ENCODE measurements at regions not wholly inside any gene's neighbourhood (a gene's known extent, or its start where the extent isn't known, plus 50 kb on each side); places are given as distances from the start of the nearest gene placed in this dataset.
A peak's percentile ranks its signal among the peaks of the same experiment; 100 is the strongest.
"Not testable (repeated sequence)": the region's sequence is repeated elsewhere in the genome, so short reads cannot be mapped to it uniquely, and the experiment has no call there.

DNA sequence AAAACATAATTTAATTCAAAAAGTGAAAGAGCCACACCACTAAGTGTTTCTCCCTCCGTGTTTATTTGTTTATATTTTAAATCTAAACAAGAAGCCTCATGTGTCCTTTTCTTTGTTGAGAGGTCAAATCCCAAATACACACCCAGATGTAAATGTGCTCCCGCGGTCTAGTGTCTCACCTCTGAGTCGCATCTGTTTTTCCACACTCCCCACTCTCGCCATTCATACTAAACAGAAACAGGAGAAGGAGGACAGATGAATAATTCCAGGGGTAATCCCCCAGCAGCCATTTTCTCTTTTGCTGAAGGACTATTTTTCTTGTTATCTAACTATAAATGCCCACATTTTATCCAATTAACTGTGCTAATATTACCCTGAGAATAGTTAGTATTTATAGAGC is 361.6 kb upstream of the RIOK2 start:
- peak; percentile 51 for DNase-seq (ENCODE audit: low read depth)

DNA sequence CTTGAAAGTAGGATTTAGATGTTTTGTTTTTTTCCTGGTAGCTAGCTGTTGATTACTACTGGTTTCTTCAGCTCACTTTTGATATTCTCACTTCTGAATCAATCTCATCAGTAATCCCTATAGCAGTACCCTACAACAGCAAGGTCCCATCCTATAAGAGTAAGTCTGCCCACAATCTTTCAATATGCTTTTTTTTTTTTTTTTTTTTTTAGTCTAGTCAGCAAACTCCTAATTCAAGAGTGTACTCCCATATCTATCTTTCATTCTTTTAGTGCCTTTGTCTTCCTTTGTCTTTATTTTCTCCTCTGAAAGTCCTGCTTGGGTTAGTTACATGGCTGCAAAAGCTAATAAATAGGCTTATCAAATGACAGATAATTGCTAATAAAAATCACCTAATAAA is 362.4 kb upstream of the RIOK2 start:
- DNase-seq (ENCODE audit: low read depth): no peak

DNA sequence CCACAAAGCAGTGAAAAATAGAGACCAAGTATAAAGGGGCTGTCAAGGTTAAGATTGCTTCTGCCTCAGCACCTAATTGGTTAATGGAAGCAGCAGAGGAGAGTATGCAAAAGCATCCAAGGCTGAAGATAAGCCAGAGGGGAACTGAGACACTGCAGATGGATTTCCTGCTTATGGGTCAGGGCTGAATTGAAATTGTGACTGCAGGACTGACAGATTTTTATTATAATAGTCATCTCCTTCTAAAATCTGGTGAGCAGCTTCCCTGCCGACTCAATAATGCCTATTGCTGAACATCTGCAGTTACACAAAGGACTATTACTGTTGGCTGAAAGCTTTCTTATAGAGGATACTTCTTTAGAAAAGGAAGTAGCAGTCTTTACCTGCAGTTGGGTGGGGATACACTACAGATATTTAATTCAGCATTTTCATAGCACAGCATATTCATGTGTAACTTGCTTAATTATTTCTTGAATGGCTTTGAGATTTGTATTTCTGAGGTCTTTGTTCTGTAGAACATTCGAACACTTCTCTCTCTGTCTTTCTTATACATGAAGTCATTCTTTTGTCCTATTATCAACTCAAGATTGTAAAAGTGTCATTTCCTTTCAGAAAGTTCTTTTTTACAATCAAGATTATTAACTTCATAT is 363.0 kb upstream of the RIOK2 start:
- DNase-seq (ENCODE audit: low read depth): peak; percentile 56

DNA sequence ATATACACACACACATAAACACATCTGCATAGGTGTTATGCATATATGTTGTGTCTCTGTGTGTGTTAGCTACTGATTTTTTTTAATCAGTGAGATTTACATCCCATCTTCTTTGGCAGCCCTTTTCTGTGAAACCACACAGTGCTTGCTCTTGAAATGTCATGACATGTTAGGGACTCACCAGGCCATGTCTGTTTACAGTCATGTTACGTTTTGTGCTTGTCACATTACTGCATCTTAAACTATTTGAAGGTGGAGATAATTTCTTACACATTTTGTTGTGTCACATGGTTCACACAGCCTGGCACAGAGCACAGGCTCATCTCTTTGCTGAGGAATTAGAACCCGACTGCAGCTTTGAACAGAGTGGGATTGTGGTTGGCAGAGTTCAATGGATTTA is 364.4 kb upstream of the RIOK2 start:
- DNase-seq (ENCODE audit: low read depth): no peak

DNA sequence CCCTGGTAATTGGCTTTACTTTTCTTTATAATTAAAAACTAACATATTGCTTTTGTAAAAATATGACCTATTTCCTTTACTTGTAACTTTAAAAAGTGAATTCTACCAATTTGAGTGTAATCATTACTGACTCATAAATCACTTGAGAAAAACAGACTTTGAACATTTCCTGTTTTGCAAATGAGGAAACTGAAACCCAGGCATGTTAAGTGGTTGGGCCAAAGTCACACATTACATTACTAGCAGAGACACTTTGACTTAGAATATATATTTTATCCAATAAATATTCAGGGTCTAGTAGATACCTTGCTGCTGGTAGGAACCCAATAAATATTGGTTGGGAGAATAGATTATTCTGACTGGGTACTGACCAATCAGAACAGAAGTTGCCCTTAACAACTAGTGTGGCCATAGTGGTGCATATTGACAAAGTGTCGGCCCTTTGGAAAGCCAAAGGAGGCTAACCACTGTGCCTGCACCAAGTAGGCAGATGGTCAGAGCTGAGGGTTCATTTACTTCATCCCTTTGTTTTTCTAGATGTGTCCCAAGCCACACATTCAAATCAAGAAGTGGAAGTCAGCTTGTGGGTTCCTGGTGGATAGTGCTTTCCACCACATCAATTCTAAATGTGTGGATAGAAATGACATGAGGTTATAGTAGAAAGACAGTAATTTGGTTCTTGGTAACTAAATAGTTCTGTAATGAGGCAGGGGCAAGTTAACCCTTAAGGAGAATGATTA is 365.1 kb upstream of the RIOK2 start:
- peak; percentile 31 for DNase-seq (ENCODE audit: low read depth)

DNA sequence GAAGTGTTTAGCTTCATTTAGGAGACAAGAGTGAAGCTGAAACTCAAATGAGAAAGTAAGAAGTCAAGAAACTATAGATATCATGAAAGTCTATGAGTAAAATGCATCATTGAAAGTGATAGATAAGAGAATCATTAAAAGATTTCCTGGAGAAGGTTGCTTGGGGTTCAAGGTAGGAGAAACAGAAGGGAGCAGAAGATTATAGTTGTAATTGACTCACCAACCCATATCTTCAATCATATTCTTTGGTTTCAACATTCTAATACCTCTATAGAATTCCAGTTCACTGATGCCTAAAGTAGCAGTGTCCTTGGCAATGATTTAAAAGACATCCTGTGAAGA is 365.7 kb upstream of the RIOK2 start:
- DNase-seq (ENCODE audit: low read depth): no peak

DNA sequence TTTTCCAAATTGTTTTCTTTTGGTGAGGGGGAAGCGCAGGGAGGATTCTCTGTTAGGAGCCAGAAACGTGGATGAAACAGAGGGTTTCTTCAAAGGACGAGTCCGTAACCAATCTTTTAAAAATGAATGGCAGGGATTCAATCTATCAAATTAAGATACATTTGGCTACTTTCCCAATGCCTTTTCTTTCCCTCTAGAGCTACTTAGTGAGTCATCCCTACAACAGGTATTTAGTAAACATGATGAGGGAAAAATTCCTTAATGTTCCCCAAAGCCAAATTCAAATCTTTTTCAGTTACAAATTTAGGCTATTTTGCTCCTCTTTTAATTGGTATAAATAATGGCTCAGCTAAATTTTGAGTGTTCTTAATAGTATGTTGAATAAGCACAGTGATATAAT is 366.4 kb upstream of the RIOK2 start:
- peak; percentile 51 for DNase-seq (ENCODE audit: low read depth)

DNA sequence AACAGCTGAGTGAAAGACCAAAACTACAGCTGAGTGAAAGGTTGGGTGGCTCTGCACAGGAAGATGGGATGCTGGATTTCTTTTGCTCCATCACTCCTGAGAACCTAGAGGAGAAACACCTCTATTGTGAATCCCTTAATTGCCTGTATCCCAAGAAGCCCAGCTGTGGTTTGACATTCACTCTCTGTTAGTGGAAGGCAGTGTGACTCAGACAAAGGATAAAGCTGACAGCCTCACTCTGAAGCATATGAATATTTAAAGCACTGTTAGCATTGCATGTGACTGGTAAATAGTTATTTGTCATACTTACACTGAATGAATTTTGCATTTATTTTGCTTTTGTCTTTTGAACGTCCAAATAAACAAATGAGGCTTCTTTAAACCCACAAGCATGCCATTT is 367.1 kb upstream of the RIOK2 start:
- peak; percentile 86 for DNase-seq (ENCODE audit: low read depth)

DNA sequence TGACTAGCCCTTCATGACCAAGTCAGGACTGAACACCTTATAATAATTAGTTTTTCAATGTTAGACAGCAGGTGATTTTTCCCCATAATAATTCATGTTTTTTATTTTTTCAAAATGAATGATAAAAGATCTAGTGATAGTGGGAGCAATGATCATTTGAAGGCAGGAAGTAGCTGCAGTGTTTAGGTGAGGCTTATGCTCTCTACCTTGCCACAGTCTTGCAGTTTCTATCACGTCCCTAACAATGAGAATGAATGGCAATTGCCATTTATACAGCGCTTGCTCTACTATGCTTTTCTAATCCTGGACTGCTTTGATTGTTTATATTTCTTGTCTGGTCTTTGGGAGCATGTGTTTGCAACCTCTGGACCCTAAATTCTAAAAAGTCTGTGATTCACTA is 367.8 kb upstream of the RIOK2 start:
- DNase-seq (ENCODE audit: low read depth): no peak

DNA sequence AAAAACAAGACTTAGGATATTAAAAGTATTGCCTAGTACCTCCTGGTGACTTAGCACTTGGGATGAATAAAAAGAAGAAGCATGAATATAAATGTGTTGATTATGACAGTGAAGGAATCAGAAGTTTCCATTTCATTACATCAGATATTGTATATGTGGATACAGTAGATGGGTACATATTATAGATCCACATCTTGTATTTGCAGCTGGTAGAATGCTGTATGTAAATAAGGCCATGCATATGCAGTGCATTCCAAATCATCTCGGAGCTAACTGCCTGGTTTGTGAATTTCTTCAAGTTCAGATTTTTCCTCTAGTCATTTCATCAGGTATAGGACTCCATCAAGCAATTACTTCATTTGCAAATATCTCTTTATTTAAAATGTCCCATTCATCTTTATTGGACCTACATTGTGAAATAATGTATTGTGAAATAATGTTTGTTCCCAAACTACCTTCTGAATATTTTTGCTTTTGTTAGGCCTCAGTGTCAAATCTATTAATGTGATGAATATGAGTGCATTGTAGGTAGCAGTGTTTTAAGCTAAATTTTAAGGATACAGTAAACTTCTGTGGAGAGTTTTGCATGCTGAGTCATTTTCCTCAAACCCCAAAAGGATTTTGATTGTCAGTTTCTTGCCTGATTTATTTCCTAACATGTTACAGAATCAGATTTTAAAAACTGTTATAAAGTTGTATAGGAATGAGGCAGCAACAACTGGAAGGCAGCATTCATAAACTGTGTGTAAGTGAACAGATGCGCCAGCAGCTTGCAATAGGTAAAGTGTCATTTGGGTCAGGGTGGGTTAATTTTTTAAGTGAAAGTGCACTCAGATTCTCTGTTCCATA is 370.8 kb upstream of the RIOK2 start:
- DNase-seq (ENCODE audit: low read depth): peak; percentile 26

DNA sequence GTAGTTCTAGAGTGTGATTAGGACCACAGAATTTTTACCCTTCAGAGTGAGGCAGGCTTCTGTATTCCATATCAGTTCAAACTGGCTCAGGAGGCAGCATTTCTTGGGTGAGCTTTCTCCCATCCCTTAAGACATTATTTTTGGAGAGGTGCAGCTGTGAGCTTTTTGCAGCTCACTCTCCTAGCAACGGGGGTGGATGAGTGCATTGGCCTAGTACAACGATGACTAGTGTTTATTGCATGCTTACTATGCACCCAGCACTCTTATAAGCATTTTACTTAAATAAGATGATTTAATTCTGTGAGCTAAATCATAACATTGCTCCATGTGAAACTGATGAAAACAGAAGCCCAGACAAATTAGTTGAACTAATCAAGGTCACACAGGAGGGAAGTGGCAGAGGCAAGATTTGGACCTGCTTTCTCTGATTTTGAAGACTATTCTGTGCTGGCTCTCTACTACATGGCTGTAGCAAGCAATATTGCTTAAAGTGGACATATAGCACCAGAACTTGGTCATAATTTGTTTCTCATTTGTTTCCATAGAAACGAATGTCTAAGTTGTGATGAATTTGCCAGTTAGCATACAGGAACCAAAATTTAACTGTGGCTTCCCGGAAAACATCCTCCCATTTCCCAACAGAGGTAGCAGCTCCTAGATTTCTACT is 372.1 kb upstream of the RIOK2 start:
- DNase-seq (ENCODE audit: low read depth): peak; percentile 57

DNA sequence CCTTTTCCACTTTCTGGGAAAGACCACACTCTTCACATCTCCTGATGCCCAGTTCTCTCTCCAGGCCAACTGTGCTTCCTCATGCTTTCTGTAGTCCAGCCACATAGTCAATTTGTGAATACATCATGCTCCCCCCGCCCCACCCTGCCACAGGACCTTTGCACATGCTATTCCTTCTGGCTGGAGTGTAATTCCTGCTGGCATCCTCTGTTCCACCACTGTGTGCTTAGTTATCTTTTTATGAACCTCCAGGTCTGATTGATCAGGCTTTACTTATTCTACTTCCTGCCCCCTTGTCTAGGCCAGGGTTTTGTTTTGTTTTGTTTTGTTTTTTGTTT is 372.6 kb upstream of the RIOK2 start:
- no peak for DNase-seq (ENCODE audit: low read depth)

DNA sequence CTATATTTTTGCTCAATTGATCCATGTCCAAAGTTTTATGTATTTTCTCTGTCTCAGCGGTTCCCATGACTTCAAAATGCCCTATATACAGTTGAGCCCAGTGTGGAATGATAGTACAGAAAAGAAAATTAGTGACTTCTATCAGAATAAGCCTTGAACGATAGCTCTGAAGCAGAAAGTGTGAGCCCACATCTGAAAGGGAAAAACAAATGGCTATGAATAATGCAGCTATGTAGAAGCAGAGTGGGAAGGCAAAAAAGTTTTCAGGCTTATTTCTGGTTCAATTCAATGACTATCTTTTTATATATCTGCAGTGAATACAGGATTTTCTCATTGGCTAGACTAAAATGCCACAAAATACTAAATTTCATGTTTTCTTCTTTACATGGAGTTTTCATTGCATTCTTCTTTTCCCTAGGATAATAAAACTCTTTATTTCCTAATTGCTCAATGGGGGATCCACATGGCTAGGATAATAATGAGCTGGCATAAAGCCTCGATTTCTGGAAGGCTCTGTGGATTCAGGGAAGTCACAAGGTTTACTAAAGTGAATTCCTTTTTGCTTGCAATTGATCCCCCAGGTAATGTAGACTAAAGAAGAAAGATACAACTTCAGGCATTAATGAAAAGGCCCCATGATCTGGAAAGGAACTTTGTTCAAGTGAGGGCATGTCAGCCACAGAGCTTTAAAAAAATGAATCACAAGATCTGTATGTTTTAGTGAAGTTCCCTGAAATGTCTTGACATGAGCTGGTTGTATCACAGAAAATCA is 377.0 kb upstream of the RIOK2 start:
- no peak for DNase-seq (ENCODE audit: low read depth)

DNA sequence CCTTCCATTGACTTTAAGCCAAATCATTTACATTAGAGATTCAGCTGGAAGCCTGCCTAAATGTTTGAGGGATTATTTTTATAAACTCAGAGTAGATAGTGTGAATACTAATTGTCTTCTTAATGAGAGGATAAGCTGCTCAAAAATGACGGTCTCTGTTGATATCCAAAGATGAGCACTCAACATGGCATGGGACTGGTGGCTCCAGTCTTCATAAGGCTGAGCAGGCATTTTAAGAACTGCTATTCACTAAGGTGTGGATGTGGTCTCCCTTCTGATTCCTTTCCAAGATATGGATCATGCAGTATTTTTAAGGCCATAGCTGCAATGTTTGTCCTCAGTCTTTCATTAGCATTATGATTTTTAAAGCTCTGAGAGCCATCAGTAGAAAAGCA is 377.5 kb upstream of the RIOK2 start:
- no peak for DNase-seq (ENCODE audit: low read depth)

DNA sequence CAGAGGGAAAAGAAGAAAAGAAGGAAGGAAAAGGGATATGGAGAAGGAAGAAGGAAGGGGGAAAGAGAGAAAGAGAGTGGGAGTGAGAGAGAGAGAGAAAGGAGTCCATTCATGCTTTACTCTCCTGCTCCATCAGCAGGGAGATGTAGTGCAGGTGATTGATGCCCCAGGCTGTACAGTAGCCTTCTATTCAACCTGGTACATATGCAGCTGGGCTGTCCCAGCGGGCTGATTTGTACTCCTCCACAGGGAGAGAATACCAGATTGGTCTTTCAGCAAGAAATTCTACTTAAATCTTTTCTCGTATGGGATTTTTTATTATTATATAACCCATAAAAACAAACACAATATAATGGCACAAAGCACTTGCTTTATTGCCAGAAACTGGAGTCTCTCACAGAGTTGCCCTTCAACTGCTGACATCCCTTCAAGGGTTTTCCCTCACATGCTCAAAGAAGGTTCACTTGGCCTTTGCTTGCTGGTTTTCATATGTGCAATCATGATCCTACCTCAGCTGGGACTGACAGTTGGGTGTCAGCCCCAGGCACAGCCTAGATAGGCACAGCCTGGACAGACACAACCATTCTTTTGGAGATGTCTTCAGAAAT is 380.1 kb upstream of the RIOK2 start:
- DNase-seq (ENCODE audit: low read depth): no peak

DNA sequence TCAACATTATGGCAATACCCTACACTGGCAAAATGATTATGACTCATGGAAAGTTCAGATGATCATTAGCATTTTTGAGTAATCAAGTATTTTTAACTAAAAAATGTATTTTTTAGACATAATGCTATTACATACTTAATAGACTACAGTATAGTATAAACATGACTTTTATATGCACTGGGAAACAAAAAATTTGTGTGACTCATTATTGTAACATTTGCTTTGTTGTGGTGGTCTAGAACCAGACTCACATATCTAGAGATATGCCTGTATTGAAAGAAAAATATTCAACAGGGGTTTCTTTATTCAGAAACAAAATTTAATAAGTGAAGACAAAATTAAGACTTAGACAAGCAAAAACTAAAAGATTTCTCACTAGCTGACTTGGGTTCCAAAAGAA is 385.3 kb upstream of the RIOK2 start:
- peak; percentile 25 for DNase-seq (ENCODE audit: low read depth)

DNA sequence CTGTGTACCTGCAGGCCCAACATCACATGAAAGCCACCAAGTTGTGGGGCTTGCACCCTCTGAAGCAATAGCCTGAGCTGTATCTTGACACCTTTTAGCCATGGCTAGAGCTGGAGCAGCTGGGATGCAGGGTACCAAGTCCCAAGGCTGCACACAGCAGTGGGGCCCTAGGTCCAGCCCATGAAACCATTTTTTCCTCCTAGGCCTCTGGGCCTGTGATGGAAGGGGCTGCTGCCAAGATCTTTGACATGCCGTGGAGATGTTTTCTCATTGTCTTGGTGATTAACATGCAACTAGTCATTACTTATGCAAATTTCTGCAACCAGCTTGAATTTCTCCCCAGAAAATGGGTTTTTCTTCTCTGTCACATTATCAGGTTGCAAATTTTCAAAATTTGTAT is 387.2 kb upstream of the RIOK2 start:
- no peak for DNase-seq (ENCODE audit: low read depth)

DNA sequence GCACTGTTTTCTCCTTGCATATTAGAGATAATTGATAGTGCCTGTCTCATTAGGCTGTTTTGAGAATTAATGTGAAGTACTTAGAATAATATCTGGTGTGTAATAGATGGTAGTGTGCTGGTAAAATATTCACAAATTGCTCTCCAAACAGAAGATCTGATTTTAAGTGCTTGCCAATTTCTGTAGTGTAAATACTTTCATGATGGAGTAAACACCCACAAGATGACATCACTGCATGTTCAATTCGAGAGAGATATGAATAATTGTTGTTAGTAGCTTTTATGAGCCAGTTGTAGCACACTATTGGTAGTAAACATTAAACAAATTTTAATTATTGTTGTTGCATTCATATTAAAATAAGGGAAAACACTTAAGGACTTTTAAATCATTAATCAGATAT is 392.3 kb upstream of the RIOK2 start:
- DNase-seq (ENCODE audit: low read depth): no peak

DNA sequence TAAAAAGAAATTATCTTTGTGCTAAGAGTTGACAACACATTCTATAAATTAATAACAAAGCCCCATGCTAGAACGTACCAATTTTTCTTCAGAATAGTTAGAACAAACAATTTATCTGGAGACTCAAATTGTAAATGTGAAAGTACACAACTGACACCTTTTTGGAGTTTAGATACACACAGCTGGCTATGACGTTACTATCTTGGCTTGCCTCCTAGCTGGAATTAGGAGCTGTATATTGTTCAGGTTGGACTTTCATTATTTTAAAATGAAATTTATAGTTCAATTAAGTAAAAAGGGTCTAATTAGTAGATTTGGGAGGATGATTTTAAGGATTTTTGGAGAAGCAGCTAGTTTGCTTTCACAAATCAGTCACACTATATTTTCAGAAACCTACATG is 393.9 kb upstream of the RIOK2 start:
- DNase-seq (ENCODE audit: low read depth): no peak

DNA sequence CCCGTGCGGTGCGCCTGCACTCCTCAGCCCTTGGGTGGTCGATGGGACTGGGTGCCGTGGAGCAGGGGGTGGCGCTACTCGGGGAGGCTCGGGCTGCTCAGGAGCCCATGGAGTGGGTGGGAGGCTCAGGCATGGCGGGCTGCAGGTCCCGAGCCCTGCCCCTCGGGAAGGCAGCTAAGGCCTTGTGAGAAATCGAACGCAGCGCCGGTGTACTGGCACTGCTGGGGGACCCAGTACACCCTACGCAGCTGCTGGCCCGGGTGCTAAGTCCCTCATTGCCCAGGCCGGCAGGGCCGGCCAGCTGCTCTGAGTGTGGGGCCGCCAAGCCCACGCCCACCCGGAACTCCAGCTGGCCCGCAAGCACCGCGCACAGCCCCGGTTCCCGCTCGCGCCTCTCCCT is 396.9 kb upstream of the RIOK2 start:
- not testable (repeated sequence) for DNase-seq (ENCODE audit: low read depth)

DNA sequence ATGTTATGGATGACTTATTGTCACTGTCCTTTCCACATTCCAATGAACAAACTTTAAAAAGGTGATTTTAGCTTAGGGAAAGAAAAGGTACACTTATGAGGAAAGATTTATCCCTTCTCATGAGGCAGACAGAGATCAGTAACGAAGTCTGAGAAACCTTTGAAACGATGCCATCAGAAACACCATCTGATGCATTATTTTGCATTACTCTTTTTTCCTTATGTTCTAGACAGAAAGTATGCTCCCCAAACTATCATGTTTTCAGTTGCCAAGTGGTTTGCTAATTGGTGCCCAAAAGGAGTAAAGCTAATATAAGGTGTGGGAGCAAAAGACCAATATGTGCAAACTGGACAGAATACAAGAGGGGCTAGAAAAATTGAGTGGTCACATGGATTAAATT is 397.7 kb upstream of the RIOK2 start:
- no peak for DNase-seq (ENCODE audit: low read depth)

DNA sequence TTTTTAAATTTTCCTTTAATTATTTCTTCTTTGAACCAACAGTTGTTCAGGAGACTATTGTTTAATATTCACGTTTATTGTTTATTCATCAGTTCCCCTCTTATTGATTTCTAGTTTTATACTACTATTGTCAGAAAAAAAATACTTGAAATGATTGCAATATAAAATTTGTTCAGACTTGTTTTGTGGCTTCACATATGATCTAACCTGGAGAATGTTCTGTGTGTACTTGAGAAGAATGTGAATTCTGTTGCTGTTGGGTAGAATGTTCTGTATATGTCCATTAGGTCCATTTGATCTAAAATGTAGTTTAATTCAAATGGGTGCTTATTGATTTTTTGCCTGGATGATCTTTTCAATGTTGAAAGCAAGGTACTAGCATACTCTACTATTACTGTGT is 408.7 kb upstream of the RIOK2 start:
- DNase-seq (ENCODE audit: low read depth): no peak
